DND-41 (cell line): ENCODE measurements at regions not wholly inside any gene's neighbourhood (a gene's known extent, or its start where the extent isn't known, plus 50 kb on each side); places are given as distances from the start of the nearest gene placed in this dataset.
"Not testable (repeated sequence)": the region's sequence is repeated elsewhere in the genome, so short reads cannot be mapped to it uniquely, and the experiment has no call there.

ENCODE experiments used
- ATAC-seq: fragments of 200-7000 bp; cut with Tn5 transposase; 3 replicates; pipeline ENCODE4 v1.9.1; 2021; ENCODE audit warnings: low read depth; ENCODE audit not compliant: insufficient read depth
- DNase-seq: peaks from one replicate; pipeline ENCODE4 v3.0.0-alpha.2; 2020
- H2AFZ ChIP-seq: 2 replicates; pipeline ENCODE4 v1.6.0; 2012; ENCODE audit warnings: low read depth, low read length
- H3K27ac ChIP-seq: 2 replicates; pipeline ENCODE4 v1.5.1; 2012; ENCODE audit warnings: low read length, inconsistent platforms
- H3K27me3 ChIP-seq: fragments of 200-600 bp; sonication (generic); 2 replicates; pipeline ENCODE4 v1.6.0; 2012; ENCODE audit warnings: low read length, mild to moderate bottlenecking, inconsistent platforms; ENCODE audit not compliant: insufficient read depth, poor library complexity
- H3K36me3 ChIP-seq: 2 replicates; pipeline ENCODE4 v1.5.1; 2012; ENCODE audit warnings: low read length, inconsistent platforms; ENCODE audit not compliant: insufficient read depth
- H3K4me1 ChIP-seq: 2 replicates; pipeline ENCODE4 v1.5.1; 2012; ENCODE audit warnings: mild to moderate bottlenecking, low read length; ENCODE audit not compliant: insufficient read depth
- H3K4me2 ChIP-seq: 2 replicates; pipeline ENCODE4 v1.6.0; 2012; ENCODE audit warnings: mild to moderate bottlenecking, moderate library complexity, low read length, inconsistent platforms; ENCODE audit not compliant: insufficient read depth
- H3K4me3 ChIP-seq, 2 experiments: fragments of 200-600 bp in 1 of 2; shearing (Covaris generic) in 1 of 2; 2 replicates each; pipeline ENCODE4 v1.5.1; 2012 to 2016; ENCODE audit warnings: inconsistent platforms in 2 of 2, low read length in 2 of 2, mild to moderate bottlenecking in 2 of 2, low read depth in 1 of 2, moderate library complexity in 1 of 2
- H3K79me2 ChIP-seq: 2 replicates; pipeline ENCODE4 v1.6.0; 2012; ENCODE audit warnings: low read length, inconsistent platforms; ENCODE audit not compliant: insufficient read depth
- H3K9ac ChIP-seq: 2 replicates; pipeline ENCODE4 v1.6.0; 2012; ENCODE audit warnings: low read depth, mild to moderate bottlenecking, inconsistent platforms, low read length, moderate library complexity
- H3K9me3 ChIP-seq: 2 replicates; pipeline ENCODE4 v1.5.1; 2012; ENCODE audit warnings: low read length, moderate library complexity, mild to moderate bottlenecking, inconsistent platforms; ENCODE audit not compliant: insufficient read depth, severe bottlenecking
- H4K20me1 ChIP-seq: 2 replicates; pipeline ENCODE4 v1.6.0; 2012; ENCODE audit warnings: low read length; ENCODE audit not compliant: insufficient read depth
- CTCF ChIP-seq: IDR thresholded peaks from 2 replicates; pipeline ENCODE4 v1.5.1; 2012; ENCODE audit warnings: borderline replicate concordance, low read length, moderate library complexity, mild to moderate bottlenecking; ENCODE audit not compliant: poor library complexity, severe bottlenecking; ENCODE audit errors: extremely low read depth
- EZH2 ChIP-seq: IDR thresholded peaks from 3 replicates; pipeline ENCODE4 v1.6.1; 2012; ENCODE audit warnings: borderline replicate concordance, low read depth, mild to moderate bottlenecking, moderate library complexity, low read length, inconsistent platforms; ENCODE audit not compliant: severe bottlenecking

- no peak overlapping the region for H3K4me2 ChIP-seq
- no peaks in the 10 kb centered on the region for H3K79me2 ChIP-seq
- no peak for ATAC-seq
- DNase-seq, result no peak
- no peaks in the 10 kb centered on the region for H3K36me3 ChIP-seq
- H3K27ac ChIP-seq, result no peak overlapping the region
- no peaks in the 10 kb centered on the region for H4K20me1 ChIP-seq
- no peaks in the 10 kb centered on the region for H3K9me3 ChIP-seq
- TF ChIP-seq CTCF (no peak), EZH2 (no peak)
- H3K4me3 ChIP-seq, result no peak overlapping the region
- no peak overlapping the region for H3K9ac ChIP-seq
- no peak overlapping the region for H2AFZ ChIP-seq
- no peaks in the 10 kb centered on the region for H3K27me3 ChIP-seq
- no peaks in the 10 kb centered on the region for H3K4me1 ChIP-seq
These were observed 290.5 kb upstream of the MEF2C start for GRCh38 chr5:89173528-89173927.

- Histone ChIP-seq H3K79me2 (no peaks in the 10 kb centered on the region), H4K20me1 (no peaks in the 10 kb centered on the region), H3K4me2 (no peak overlapping the region), H3K36me3 (no peaks in the 10 kb centered on the region), H3K27me3 (no peaks in the 10 kb centered on the region), H3K9me3 (no peaks in the 10 kb centered on the region), H3K4me1 (no peaks in the 10 kb centered on the region), H3K4me3 (no peak overlapping the region), H3K27ac (no peak overlapping the region), H2AFZ (no peak overlapping the region), H3K9ac (no peak overlapping the region)
- no peak for ATAC-seq
- no peak for DNase-seq
- TF ChIP-seq CTCF (no peak), EZH2 (no peak)
These were observed 285.8 kb upstream of the MEF2C start for GRCh38 chr5:89168766-89169165.

GRCh38 chr5:89164703-89165102, 281.7 kb upstream of the MEF2C start:
- H4K20me1 ChIP-seq, H3K4me2 ChIP-seq, H3K9ac ChIP-seq, H3K4me3 ChIP-seq, H3K27ac ChIP-seq, DNase-seq, H3K36me3 ChIP-seq, H3K27me3 ChIP-seq, H3K4me1 ChIP-seq, H2AFZ ChIP-seq, H3K79me2 ChIP-seq, ATAC-seq, H3K9me3 ChIP-seq: not testable (repeated sequence)

GRCh38 chr5:89156226-89156625, 273.2 kb upstream of the MEF2C start:
- no peak overlapping the region for H2AFZ ChIP-seq
- no peaks in the 10 kb centered on the region for H4K20me1 ChIP-seq
- no peak overlapping the region for H3K9ac ChIP-seq
- H3K36me3 ChIP-seq, result no peaks in the 10 kb centered on the region
- ATAC-seq (no peak), DNase-seq (no peak)
- no peak overlapping the region for H3K27ac ChIP-seq
- no peak overlapping the region for H3K4me2 ChIP-seq
- no peaks in the 10 kb centered on the region for H3K79me2 ChIP-seq
- H3K4me3 ChIP-seq, result no peak overlapping the region
- H3K27me3 ChIP-seq, result no peaks in the 10 kb centered on the region
- TF ChIP-seq CTCF, result no peak
- H3K4me1 ChIP-seq, result no peaks in the 10 kb centered on the region
- H3K9me3 ChIP-seq, result no peaks in the 10 kb centered on the region
